Glutamatergic neuron (in vitro differentiated cells): ENCODE measurements at regions not wholly inside any gene's neighbourhood (a gene's known extent, or its start where the extent isn't known, plus 50 kb on each side); places are given as distances from the start of the nearest gene placed in this dataset.

Experiments used
- DNase-seq: peaks from one replicate; pipeline ENCODE4 v3.0.0; 2022
- H3K27ac Mint-ChIP-seq: one replicate; pipeline ENCODE4 v1.8.0; 2020; ENCODE audit warnings: mild to moderate bottlenecking, mixed read lengths, inconsistent platforms; ENCODE audit not compliant: unreplicated experiment
- H3K27me3 Mint-ChIP-seq: one replicate; pipeline ENCODE4 v1.8.0; 2020; ENCODE audit warnings: mild to moderate bottlenecking, moderate library complexity, mixed read lengths, inconsistent platforms; ENCODE audit not compliant: unreplicated experiment
- H3K36me3 Mint-ChIP-seq: one replicate; pipeline ENCODE4 v1.8.0; 2020; ENCODE audit warnings: mild to moderate bottlenecking, mixed read lengths, inconsistent platforms; ENCODE audit not compliant: unreplicated experiment
- H3K4me1 Mint-ChIP-seq: one replicate; pipeline ENCODE4 v1.8.0; 2020; ENCODE audit warnings: mild to moderate bottlenecking, low read depth, mixed read lengths, inconsistent platforms; ENCODE audit not compliant: unreplicated experiment
- H3K4me3 Mint-ChIP-seq: one replicate; pipeline ENCODE4 v1.8.0; 2020; ENCODE audit warnings: mild to moderate bottlenecking, mixed read lengths, inconsistent platforms; ENCODE audit not compliant: unreplicated experiment
- H3K9me3 Mint-ChIP-seq: one replicate; pipeline ENCODE4 v1.8.0; 2020; ENCODE audit warnings: mild to moderate bottlenecking, moderate library complexity, mixed read lengths, inconsistent platforms; ENCODE audit not compliant: unreplicated experiment
- TF ChIP-seq, protein P1 (sequence below): fragments of 200-600 bp; sonication (generic); IDR thresholded peaks from one replicate; pipeline ENCODE4 v1.5.0; 2021; ENCODE audit not compliant: partially characterized antibody, unreplicated experiment

DNA sequence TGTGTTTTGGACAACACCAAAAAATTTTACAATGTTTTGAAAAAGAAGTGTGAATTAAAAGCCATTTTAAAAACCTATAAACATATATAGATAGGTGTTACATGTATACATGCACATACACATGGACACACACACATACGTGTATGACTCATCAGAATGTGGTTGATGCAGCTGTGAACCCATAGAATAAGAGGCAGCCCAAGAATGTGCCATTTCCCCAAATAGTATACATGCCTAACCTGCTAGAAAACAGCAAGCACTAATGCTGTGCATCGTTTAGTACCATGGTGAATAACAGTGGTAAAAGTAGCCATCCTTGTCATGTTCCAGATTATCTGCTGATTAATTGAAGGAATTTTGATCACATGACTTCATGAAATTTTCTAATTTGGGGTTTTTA is 149.0 kb downstream of the DSEL start:
- H3K27me3 Mint-ChIP-seq, result peaks cover 1% of the 10 kb centered on the region
- no peak for DNase-seq
- H3K36me3 Mint-ChIP-seq, result no peaks in the 10 kb centered on the region
- no peak overlapping the region for H3K27ac Mint-ChIP-seq
- no peak overlapping the region for H3K4me3 Mint-ChIP-seq
- TF ChIP-seq, protein P1, sequence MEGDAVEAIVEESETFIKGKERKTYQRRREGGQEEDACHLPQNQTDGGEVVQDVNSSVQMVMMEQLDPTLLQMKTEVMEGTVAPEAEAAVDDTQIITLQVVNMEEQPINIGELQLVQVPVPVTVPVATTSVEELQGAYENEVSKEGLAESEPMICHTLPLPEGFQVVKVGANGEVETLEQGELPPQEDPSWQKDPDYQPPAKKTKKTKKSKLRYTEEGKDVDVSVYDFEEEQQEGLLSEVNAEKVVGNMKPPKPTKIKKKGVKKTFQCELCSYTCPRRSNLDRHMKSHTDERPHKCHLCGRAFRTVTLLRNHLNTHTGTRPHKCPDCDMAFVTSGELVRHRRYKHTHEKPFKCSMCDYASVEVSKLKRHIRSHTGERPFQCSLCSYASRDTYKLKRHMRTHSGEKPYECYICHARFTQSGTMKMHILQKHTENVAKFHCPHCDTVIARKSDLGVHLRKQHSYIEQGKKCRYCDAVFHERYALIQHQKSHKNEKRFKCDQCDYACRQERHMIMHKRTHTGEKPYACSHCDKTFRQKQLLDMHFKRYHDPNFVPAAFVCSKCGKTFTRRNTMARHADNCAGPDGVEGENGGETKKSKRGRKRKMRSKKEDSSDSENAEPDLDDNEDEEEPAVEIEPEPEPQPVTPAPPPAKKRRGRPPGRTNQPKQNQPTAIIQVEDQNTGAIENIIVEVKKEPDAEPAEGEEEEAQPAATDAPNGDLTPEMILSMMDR, result no peak
- no peaks in the 10 kb centered on the region for H3K9me3 Mint-ChIP-seq
- peaks cover 2% of the 10 kb centered on the region for H3K4me1 Mint-ChIP-seq

DNA sequence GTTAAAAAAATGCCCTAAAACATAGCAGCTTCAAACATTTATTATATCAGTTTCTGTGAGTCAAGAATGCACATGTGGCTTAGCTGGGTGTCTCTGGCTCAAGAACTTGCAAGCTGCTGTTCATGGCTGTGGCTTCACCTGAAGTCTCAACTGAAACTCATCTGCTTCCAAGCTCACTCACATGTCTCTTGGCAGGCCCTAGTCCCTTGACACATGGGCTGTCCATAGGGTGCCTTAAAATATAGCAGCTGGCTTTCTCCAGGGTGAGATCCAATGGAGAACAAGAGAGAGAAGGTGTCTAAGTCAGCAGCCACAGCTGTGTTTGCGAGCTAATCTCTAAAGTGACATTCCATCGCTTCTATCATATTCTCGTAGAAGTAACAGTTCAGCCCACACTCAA is 152.8 kb downstream of the DSEL start:
- Mint-ChIP-seq H3K4me1 (peaks cover 10% of the 10 kb centered on the region), H3K27ac (no peak overlapping the region), H3K27me3 (peaks cover 1% of the 10 kb centered on the region), H3K36me3 (no peaks in the 10 kb centered on the region), H3K4me3 (no peak overlapping the region), H3K9me3 (peaks cover 3% of the 10 kb centered on the region)
- TF ChIP-seq, protein P1, result no peak
- DNase-seq, result no peak

DNA sequence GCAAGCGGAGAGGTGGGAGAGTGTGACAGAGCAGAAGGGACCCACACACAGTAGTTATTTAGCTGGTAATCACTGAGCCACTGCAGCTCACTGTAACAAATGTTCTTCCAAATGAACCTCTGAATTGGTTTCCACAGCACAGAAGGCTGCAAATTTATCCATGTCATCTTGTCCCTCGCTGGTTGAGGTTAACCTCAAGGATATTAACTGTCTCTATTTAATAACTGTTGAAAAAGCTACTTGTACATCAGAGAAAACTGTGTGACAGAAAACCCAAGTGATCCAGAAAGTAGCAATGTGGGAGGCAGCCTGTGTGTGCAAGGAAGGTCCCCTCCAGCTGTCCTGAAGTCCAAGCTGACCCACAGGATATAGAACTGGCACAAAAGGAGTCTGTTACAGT is 153.6 kb downstream of the DSEL start:
- H3K4me1 Mint-ChIP-seq, result peaks cover 10% of the 10 kb centered on the region
- peaks cover 3% of the 10 kb centered on the region for H3K9me3 Mint-ChIP-seq
- peaks cover 1% of the 10 kb centered on the region for H3K27me3 Mint-ChIP-seq
- TF ChIP-seq, protein P1, result no peak
- peaks cover under 1% of the 10 kb centered on the region for H3K36me3 Mint-ChIP-seq
- no peak overlapping the region for H3K4me3 Mint-ChIP-seq
- no peak for DNase-seq
- no peak overlapping the region for H3K27ac Mint-ChIP-seq

DNA sequence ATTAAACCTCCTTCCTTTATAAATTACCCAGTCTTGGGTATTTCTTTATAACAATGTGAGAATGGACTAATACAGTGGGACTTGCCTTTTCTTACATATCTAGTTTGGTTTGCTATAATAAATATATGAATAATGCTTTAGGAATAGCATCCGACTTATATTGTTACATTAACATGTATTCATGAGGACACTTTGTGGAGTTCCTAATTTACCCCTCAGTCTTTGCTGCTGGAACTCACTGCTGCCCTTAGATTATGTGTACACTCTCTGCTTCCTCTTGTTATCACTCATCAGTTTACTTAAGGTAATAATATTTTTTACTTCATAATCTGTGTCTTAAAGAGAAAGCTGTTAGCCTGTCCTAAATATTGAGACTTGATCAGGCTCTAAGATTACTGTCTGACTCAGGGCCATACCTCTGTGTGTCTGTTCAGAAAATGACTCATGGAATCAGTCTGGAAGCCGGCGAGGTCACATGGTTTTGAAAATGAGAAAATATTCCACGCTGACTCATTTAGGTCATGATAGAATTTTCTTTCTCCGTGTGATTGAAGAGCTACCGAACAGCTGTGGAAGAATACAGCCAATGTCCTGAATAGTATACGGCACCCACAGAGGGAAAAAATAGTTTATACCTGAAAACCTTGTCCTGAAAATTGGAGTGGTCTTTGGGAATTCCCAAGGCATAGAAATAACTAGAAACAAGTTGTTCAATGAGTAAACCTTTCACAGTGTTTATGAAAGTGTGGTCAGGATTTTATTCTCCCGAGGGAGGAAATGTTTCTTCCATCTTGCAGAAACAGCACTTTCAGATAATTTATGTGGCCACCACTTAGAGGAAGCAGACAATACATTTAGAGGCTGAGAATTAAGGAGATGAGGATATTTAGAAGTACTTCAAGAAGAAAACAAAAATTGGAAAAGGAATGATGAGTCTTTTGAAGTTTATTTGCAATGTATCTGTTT is 156.4 kb downstream of the DSEL start:
- TF ChIP-seq, protein P1, result no peak
- DNase-seq, result no peak
- H3K9me3 Mint-ChIP-seq, result peaks cover 3% of the 10 kb centered on the region
- H3K27ac Mint-ChIP-seq, result no peak overlapping the region
- peaks cover 5% of the 10 kb centered on the region for H3K36me3 Mint-ChIP-seq
- H3K27me3 Mint-ChIP-seq, result no peaks in the 10 kb centered on the region
- no peak overlapping the region for H3K4me3 Mint-ChIP-seq
- H3K4me1 Mint-ChIP-seq, result peaks cover 10% of the 10 kb centered on the region

DNA sequence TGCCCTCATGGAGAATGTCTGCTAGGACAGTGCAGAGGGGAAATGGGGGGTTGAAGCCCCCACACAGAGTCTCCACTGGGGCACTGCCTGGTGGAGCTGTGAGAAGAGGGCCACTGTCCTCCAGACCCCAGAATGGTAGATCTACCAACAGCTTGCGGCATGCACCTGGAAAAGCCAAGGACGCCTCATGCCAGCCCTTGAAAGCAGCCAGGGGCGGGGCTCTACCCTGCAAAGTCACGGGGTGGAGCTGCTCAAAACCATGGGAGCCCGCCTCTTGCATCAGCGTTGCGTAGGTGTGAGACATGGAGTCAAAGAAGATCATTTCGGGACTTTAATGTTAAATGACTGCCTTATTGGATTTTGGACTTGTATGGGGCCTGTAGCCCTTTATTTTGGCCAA is 157.6 kb downstream of the DSEL start:
- peaks cover 5% of the 10 kb centered on the region for H3K36me3 Mint-ChIP-seq
- H3K27ac Mint-ChIP-seq, result no peak overlapping the region
- no peaks in the 10 kb centered on the region for H3K27me3 Mint-ChIP-seq
- TF ChIP-seq, protein P1, result no peak
- H3K4me1 Mint-ChIP-seq, result peaks cover 10% of the 10 kb centered on the region
- peaks cover 3% of the 10 kb centered on the region for H3K9me3 Mint-ChIP-seq
- no peak overlapping the region for H3K4me3 Mint-ChIP-seq
- DNase-seq, result no peak
